T-helper 17 cell (primary cell): ENCODE measurements at regions not wholly inside any gene's neighbourhood (a gene's known extent, or its start where the extent isn't known, plus 50 kb on each side); places are given as distances from the start of the nearest gene placed in this dataset.
"Not testable (repeated sequence)": the region's sequence is repeated elsewhere in the genome, so short reads cannot be mapped to it uniquely, and the experiment has no call there.

Experiments
- ATAC-seq: fragments of 150-1000 bp; cut with Tn5 transposase; 2 replicates; pipeline ENCODE4 v1.10.0; 2021; ENCODE audit warnings: mild to moderate bottlenecking, moderate library complexity
- DNase-seq, 3 donors: peaks; one replicate each; pipeline versions ENCODE4 v3.0.0 to v3.0.0-alpha.2; 2020 to 2021
- H3K9me3 ChIP-seq: one replicate; pipeline ENCODE4 v1.7.0; 2013; ENCODE audit warnings: low read length, mild to moderate bottlenecking; ENCODE audit not compliant: control insufficient read depth, poor library complexity, severe bottlenecking
- H3K27ac Mint-ChIP-seq: one replicate; pipeline ENCODE4 v1.8.0; 2022; ENCODE audit warnings: mild to moderate bottlenecking, moderate library complexity, mixed read lengths
- H3K27me3 Mint-ChIP-seq: one replicate; pipeline ENCODE4 v1.8.0; 2022; ENCODE audit warnings: mixed read lengths
- H3K36me3 Mint-ChIP-seq: one replicate; pipeline ENCODE4 v1.8.0; 2022; ENCODE audit warnings: low read depth, mixed read lengths
- H3K4me1 Mint-ChIP-seq: one replicate; pipeline ENCODE4 v1.8.0; 2022; ENCODE audit warnings: mild to moderate bottlenecking, mixed read lengths
- H3K4me3 Mint-ChIP-seq: one replicate; pipeline ENCODE4 v1.8.0; 2022; ENCODE audit warnings: mild to moderate bottlenecking, moderate library complexity, mixed read lengths

DNA sequence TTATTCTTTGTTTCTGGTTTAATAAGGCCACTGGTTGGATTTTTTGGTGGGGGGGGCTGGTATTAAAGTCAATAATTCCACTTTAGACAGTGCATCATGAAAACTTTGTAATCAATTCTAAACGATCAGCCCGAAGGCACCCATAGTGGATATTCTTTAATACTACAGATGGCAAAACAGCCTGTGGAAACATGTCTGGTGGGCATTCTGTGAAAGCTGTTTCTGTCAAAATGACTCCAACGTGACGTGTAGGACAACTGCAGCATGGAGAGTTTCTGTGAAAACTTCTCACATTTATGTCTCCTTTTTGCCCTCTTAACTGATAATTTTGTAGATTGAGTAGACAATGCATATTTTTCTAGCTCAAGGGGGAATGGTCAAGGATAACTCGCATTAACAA, 185.8 kb upstream of the FLRT2 start:
- H3K9me3 ChIP-seq: no peaks in the 10 kb centered on the region
- DNase-seq: no peak
- no peaks in the 10 kb centered on the region for H3K27me3 Mint-ChIP-seq
- no peaks in the 10 kb centered on the region for H3K4me1 Mint-ChIP-seq
- no peaks in the 10 kb centered on the region for H3K36me3 Mint-ChIP-seq
- no peak overlapping the region for H3K4me3 Mint-ChIP-seq
- no peak overlapping the region for H3K27ac Mint-ChIP-seq
- no peak for ATAC-seq

DNA sequence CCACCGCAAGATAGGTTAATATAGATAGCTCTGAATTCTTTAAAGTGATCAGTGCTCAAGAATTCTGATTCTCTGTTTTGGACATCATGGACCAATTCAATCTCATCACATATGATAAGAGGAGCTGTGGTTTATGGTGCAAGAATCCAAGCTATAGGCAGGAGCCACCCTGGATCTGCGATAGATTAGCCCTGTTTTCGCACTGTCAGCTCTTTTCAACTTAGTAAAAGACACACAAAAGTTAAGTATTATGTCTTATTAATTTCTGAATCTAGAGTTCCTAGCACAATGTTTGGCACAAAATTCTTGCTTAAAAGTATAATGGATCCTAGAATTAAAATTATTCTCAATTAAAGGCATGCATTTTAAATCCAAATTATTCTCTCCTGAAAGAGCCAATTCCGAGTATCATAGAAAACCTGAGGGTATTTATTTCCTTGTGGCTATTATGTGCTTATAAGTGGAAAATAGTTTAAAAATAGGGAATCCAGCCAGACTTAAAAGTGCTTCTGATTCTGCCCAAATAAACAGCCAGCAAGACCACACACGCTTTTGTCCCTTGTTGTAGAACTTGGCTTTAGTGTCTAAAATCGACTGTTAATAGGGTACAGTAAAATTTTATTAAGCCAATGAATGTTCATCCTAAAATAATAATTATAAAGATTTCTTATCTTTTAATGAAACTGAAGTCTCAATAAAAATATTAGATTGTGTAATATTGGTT, 184.9 kb upstream of the FLRT2 start:
- no peak overlapping the region for H3K4me3 Mint-ChIP-seq
- H3K9me3 ChIP-seq: no peaks in the 10 kb centered on the region
- ATAC-seq (no peak), DNase-seq (no peak)
- no peak overlapping the region for H3K27ac Mint-ChIP-seq
- no peaks in the 10 kb centered on the region for H3K36me3 Mint-ChIP-seq
- no peaks in the 10 kb centered on the region for H3K27me3 Mint-ChIP-seq
- H3K4me1 Mint-ChIP-seq: no peaks in the 10 kb centered on the region

DNA sequence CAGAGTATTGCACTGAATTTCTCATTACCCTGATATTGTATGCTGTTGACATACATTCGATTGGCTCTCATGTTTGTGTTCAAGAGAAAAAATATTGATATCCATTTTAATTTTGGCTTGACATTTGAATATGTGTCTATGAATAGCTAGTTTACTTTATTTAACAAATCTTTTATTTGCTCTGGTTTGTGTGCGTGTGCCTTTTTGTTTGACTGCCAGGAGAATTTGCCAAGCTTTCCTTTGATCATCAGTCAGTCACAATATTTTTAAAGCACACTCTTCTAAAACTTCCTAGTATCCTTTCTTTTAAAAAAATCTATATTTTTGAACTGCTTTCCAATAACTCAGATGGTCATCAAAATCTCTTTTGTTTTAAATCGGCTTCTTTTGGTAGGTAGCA, 179.3 kb upstream of the FLRT2 start:
- Mint-ChIP-seq H3K4me1 (no peaks in the 10 kb centered on the region), H3K4me3 (no peak overlapping the region), H3K36me3 (no peaks in the 10 kb centered on the region), H3K27me3 (no peaks in the 10 kb centered on the region), H3K27ac (no peak overlapping the region)
- H3K9me3 ChIP-seq: no peaks in the 10 kb centered on the region
- ATAC-seq (no peak), DNase-seq (no peak)

GRCh38 chr14:85352588-85352987, 177.4 kb upstream of the FLRT2 start:
- not testable (repeated sequence) for H3K27me3 Mint-ChIP-seq, DNase-seq, H3K4me3 Mint-ChIP-seq, H3K36me3 Mint-ChIP-seq, H3K9me3 ChIP-seq, H3K4me1 Mint-ChIP-seq, H3K27ac Mint-ChIP-seq, ATAC-seq

DNA sequence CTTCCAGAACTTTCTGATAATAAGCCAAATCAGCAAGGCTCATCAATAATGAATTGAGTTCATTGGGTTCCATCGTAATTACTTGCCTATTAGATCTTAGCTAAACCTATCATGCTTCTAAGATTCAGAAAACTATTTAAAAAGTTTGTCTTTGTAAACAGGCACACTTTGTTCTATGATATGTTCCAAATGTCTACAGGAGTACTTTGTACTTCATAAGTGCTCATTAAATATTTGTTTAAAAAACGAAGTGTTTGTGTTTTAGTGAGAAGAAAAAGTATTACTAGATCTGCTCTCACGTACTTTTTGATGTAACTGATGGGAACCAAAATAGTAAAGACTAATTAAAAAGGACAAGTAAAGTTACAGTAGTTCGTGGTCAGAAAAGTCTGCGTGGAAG, 172.8 kb upstream of the FLRT2 start:
- Mint-ChIP-seq H3K4me1 (no peaks in the 10 kb centered on the region), H3K27ac (no peak overlapping the region), H3K27me3 (no peaks in the 10 kb centered on the region), H3K36me3 (no peaks in the 10 kb centered on the region), H3K4me3 (no peak overlapping the region)
- DNase-seq (no peak), ATAC-seq (no peak)
- no peaks in the 10 kb centered on the region for H3K9me3 ChIP-seq

DNA sequence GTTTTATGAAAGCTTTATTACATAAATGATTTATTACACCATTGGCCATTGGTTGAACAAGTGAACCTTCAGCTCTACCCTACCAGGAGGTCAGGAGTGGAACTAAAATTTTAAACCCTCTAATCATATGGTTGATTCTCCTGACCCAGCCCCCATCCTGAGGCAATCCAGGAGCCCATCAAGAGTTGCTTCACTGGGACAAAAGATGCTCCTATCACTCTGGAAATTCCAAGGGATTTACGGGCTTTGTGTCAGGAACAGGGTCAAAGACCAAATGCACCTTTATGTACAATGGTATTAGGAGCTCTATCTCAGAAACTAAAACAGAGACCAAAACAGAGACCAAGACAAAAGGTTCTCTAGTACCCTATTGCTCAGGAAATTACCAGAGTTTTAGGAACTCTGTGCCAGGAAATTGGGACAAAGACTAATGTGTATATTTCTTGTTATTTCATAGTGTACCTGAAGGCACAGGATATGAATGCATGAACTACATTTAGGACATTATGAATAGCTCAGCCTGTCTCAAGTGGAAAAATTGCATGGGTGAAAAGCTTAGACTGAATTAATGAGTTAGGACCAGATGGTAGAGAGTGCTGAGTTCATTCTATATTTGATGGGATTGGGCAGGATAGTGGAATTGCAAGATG, 171.7 kb upstream of the FLRT2 start:
- H3K4me3 Mint-ChIP-seq: no peak overlapping the region
- no peaks in the 10 kb centered on the region for H3K36me3 Mint-ChIP-seq
- H3K27ac Mint-ChIP-seq: no peak overlapping the region
- H3K9me3 ChIP-seq: no peaks in the 10 kb centered on the region
- no peaks in the 10 kb centered on the region for H3K4me1 Mint-ChIP-seq
- ATAC-seq (no peak), DNase-seq (no peak)
- no peaks in the 10 kb centered on the region for H3K27me3 Mint-ChIP-seq

GRCh38 chr14:85359505-85359904, 170.4 kb upstream of the FLRT2 start:
- ATAC-seq (no peak), DNase-seq (no peak)
- H3K4me3 Mint-ChIP-seq: no peak overlapping the region
- H3K27me3 Mint-ChIP-seq: no peaks in the 10 kb centered on the region
- H3K27ac Mint-ChIP-seq: no peak overlapping the region
- H3K9me3 ChIP-seq: no peaks in the 10 kb centered on the region
- H3K4me1 Mint-ChIP-seq: no peaks in the 10 kb centered on the region
- H3K36me3 Mint-ChIP-seq: no peaks in the 10 kb centered on the region

- H3K9me3 ChIP-seq: no peaks in the 10 kb centered on the region
- no peak overlapping the region for H3K4me3 Mint-ChIP-seq
- H3K36me3 Mint-ChIP-seq: no peaks in the 10 kb centered on the region
- ATAC-seq (no peak), DNase-seq (no peak)
- no peaks in the 10 kb centered on the region for H3K27me3 Mint-ChIP-seq
- no peak overlapping the region for H3K27ac Mint-ChIP-seq
- H3K4me1 Mint-ChIP-seq: no peaks in the 10 kb centered on the region
Measured at GRCh38 chr14:85363358-85363757, 166.6 kb upstream of the FLRT2 start.

- no peaks in the 10 kb centered on the region for H3K4me1 Mint-ChIP-seq
- no peak overlapping the region for H3K27ac Mint-ChIP-seq
- no peak overlapping the region for H3K4me3 Mint-ChIP-seq
- H3K27me3 Mint-ChIP-seq: no peaks in the 10 kb centered on the region
- no peaks in the 10 kb centered on the region for H3K9me3 ChIP-seq
- DNase-seq (no peak), ATAC-seq (no peak)
- H3K36me3 Mint-ChIP-seq: no peaks in the 10 kb centered on the region
Measured at GRCh38 chr14:85366226-85366625, 163.7 kb upstream of the FLRT2 start.

- DNase-seq (no peak), ATAC-seq (no peak)
- H3K4me1 Mint-ChIP-seq: no peaks in the 10 kb centered on the region
Measured at GRCh38 chr14:85380881-85381280, 149.1 kb upstream of the FLRT2 start.

GRCh38 chr14:85382341-85382740, 147.6 kb upstream of the FLRT2 start:
- H3K36me3 Mint-ChIP-seq: no peaks in the 10 kb centered on the region
- DNase-seq (no peak), ATAC-seq (no peak)
- no peak overlapping the region for H3K4me3 Mint-ChIP-seq
- H3K27ac Mint-ChIP-seq: no peak overlapping the region
- no peaks in the 10 kb centered on the region for H3K9me3 ChIP-seq
- no peaks in the 10 kb centered on the region for H3K4me1 Mint-ChIP-seq
- H3K27me3 Mint-ChIP-seq: no peaks in the 10 kb centered on the region

More at GRCh38 chr14:85380881-85381280, 149.1 kb upstream of the FLRT2 start:
- Mint-ChIP-seq H3K4me3 (no peak overlapping the region), H3K27ac (no peak overlapping the region), H3K27me3 (no peaks in the 10 kb centered on the region), H3K36me3 (no peaks in the 10 kb centered on the region)
- H3K9me3 ChIP-seq: no peaks in the 10 kb centered on the region

GRCh38 chr14:85387181-85387580, 142.8 kb upstream of the FLRT2 start:
- ATAC-seq (no peak), DNase-seq (no peak)
- Mint-ChIP-seq H3K4me1 (no peaks in the 10 kb centered on the region), H3K27me3 (no peaks in the 10 kb centered on the region), H3K27ac (no peak overlapping the region), H3K4me3 (no peak overlapping the region), H3K36me3 (no peaks in the 10 kb centered on the region)
- no peaks in the 10 kb centered on the region for H3K9me3 ChIP-seq

DNA sequence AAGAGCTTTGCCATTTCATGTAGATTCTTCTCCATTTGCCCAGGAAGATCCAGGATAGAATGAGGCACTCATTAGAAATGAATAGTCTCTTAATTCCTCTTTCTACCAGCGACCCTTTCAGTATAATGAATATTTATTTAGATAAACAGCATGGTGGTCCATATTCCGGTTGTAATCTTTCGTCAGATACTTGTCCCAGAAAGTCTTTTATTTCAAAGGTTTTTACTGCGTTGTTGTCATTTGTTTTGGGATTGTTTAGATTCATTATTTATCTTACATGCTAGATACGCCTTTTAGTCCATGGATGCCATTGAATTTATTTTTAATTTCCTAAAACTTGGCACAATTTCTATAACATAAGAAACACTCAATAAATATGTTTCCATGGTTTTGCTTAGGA, 139.7 kb upstream of the FLRT2 start:
- Mint-ChIP-seq H3K36me3 (no peaks in the 10 kb centered on the region), H3K4me3 (no peak overlapping the region), H3K27me3 (no peaks in the 10 kb centered on the region), H3K27ac (no peak overlapping the region), H3K4me1 (no peaks in the 10 kb centered on the region)
- no peaks in the 10 kb centered on the region for H3K9me3 ChIP-seq
- no peak for ATAC-seq
- DNase-seq: no peak

DNA sequence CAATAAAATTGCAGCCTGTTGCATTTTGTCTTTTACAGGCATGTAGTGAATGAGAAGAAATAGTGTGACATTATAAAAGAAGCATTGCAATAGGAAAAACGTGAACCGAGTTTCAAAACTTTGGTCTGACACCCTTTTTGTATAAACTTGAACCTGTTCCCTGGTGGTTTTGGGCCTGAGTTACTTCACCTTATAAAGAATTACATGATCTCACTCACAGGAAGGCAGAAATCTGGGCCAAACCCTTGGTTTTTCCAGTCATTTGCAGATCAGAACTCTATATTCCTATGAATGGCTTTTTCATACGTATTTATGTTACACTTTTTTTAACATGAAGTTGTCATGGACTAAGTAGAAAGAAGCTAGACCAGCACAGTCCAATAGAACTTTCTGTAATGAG, 138.5 kb upstream of the FLRT2 start:
- Mint-ChIP-seq H3K27ac (no peak overlapping the region), H3K36me3 (no peaks in the 10 kb centered on the region), H3K27me3 (no peaks in the 10 kb centered on the region), H3K4me1 (no peaks in the 10 kb centered on the region), H3K4me3 (no peak overlapping the region)
- DNase-seq (no peak), ATAC-seq (no peak)
- no peaks in the 10 kb centered on the region for H3K9me3 ChIP-seq
